Osteoblast (primary cell): ENCODE measurements at regions not wholly inside any gene's neighbourhood (a gene's known extent, or its start where the extent isn't known, plus 50 kb on each side); places are given as distances from the start of the nearest gene placed in this dataset.

ENCODE experiments used
- DNase-seq: peaks from one replicate; pipeline ENCODE4 v3.0.0; 2011; ENCODE audit warnings: low spot score, mixed read lengths; ENCODE audit not compliant: insufficient read length; ENCODE audit errors: missing footprints
- H2AFZ ChIP-seq: 2 replicates; pipeline ENCODE4 v1.6.0; 2011; ENCODE audit warnings: mild to moderate bottlenecking, low read length
- H3K27ac ChIP-seq: 2 replicates; pipeline ENCODE4 v1.5.1; 2011; ENCODE audit warnings: mild to moderate bottlenecking, low read depth, low read length, moderate library complexity
- H3K27me3 ChIP-seq: 2 replicates; pipeline ENCODE4 v1.6.0; 2012; ENCODE audit warnings: mild to moderate bottlenecking, control low read depth, inconsistent platforms, low read length, moderate library complexity; ENCODE audit not compliant: insufficient read depth
- H3K36me3 ChIP-seq: 2 replicates; pipeline ENCODE4 v1.5.1; 2011; ENCODE audit warnings: mild to moderate bottlenecking, low read length, control low read depth, moderate library complexity; ENCODE audit not compliant: insufficient read depth
- H3K4me1 ChIP-seq: 2 replicates; pipeline ENCODE4 v1.5.1; 2011; ENCODE audit warnings: mild to moderate bottlenecking, low read length, control low read depth, moderate library complexity; ENCODE audit not compliant: insufficient read depth
- H3K4me2 ChIP-seq: 2 replicates; pipeline ENCODE4 v1.6.0; 2011; ENCODE audit warnings: mild to moderate bottlenecking, low read length; ENCODE audit not compliant: insufficient read depth
- H3K4me3 ChIP-seq: fragments of 200-600 bp; sonication (generic); 3 replicates; pipeline ENCODE4 v1.5.1; 2012; ENCODE audit warnings: mild to moderate bottlenecking, low read length, inconsistent platforms; ENCODE audit not compliant: insufficient read depth
- H3K79me2 ChIP-seq: 2 replicates; pipeline ENCODE4 v1.6.0; 2012; ENCODE audit warnings: mild to moderate bottlenecking, low read length, control low read depth, inconsistent platforms; ENCODE audit not compliant: insufficient read depth
- H3K9me3 ChIP-seq: 2 replicates; pipeline ENCODE4 v1.5.1; 2011; ENCODE audit warnings: low read depth, low read length, control low read depth
- H4K20me1 ChIP-seq: 2 replicates; pipeline ENCODE4 v1.6.0; 2012; ENCODE audit warnings: mild to moderate bottlenecking, low read length, control low read depth; ENCODE audit not compliant: insufficient read depth
- CTCF ChIP-seq: IDR thresholded peaks from 2 replicates; pipeline ENCODE4 v1.5.1; 2011; ENCODE audit warnings: mild to moderate bottlenecking, low read depth, low read length, moderate library complexity; ENCODE audit errors: extremely low read depth

GRCh38 chr2:187815113-187815512, 260.9 kb upstream of the TFPI start:
- H3K27me3 ChIP-seq, result no peaks in the 10 kb centered on the region
- no peak overlapping the region for H3K4me2 ChIP-seq
- DNase-seq, result no peak
- no peaks in the 10 kb centered on the region for H3K36me3 ChIP-seq
- H3K4me1 ChIP-seq, result no peaks in the 10 kb centered on the region
- H3K4me3 ChIP-seq, result no peak overlapping the region
- H3K27ac ChIP-seq, result no peak overlapping the region
- TF ChIP-seq CTCF, result no peak
- H3K9me3 ChIP-seq, result no peaks in the 10 kb centered on the region
- H2AFZ ChIP-seq, result no peak overlapping the region
- H3K79me2 ChIP-seq, result no peaks in the 10 kb centered on the region
- H4K20me1 ChIP-seq, result no peaks in the 10 kb centered on the region

GRCh38 chr2:187819624-187820023, 265.4 kb upstream of the TFPI start:
- no peak for DNase-seq
- no peak overlapping the region for H2AFZ ChIP-seq
- H3K27ac ChIP-seq, result no peak overlapping the region
- H3K36me3 ChIP-seq, result no peaks in the 10 kb centered on the region
- no peak overlapping the region for H3K4me3 ChIP-seq
- no peaks in the 10 kb centered on the region for H3K9me3 ChIP-seq
- H4K20me1 ChIP-seq, result no peaks in the 10 kb centered on the region
- H3K4me1 ChIP-seq, result no peaks in the 10 kb centered on the region
- H3K4me2 ChIP-seq, result no peak overlapping the region
- no peaks in the 10 kb centered on the region for H3K79me2 ChIP-seq
- TF ChIP-seq CTCF, result no peak
- no peaks in the 10 kb centered on the region for H3K27me3 ChIP-seq

- no peak for TF ChIP-seq CTCF
- H3K4me2 ChIP-seq, result no peak overlapping the region
- no peak overlapping the region for H3K27ac ChIP-seq
- H3K4me3 ChIP-seq, result no peak overlapping the region
- H3K36me3 ChIP-seq, result no peaks in the 10 kb centered on the region
- H4K20me1 ChIP-seq, result no peaks in the 10 kb centered on the region
- no peaks in the 10 kb centered on the region for H3K27me3 ChIP-seq
- DNase-seq, result no peak
- H3K79me2 ChIP-seq, result no peaks in the 10 kb centered on the region
- no peak overlapping the region for H2AFZ ChIP-seq
- no peaks in the 10 kb centered on the region for H3K4me1 ChIP-seq
- no peaks in the 10 kb centered on the region for H3K9me3 ChIP-seq
Measured at GRCh38 chr2:187825108-187825507, 270.9 kb upstream of the TFPI start.

- Histone ChIP-seq H3K4me3 (no peak overlapping the region), H4K20me1 (no peaks in the 10 kb centered on the region), H3K9me3 (no peaks in the 10 kb centered on the region), H2AFZ (no peak overlapping the region), H3K27me3 (no peaks in the 10 kb centered on the region), H3K4me1 (no peaks in the 10 kb centered on the region), H3K36me3 (no peaks in the 10 kb centered on the region), H3K79me2 (no peaks in the 10 kb centered on the region), H3K27ac (no peak overlapping the region), H3K4me2 (no peak overlapping the region)
- no peak for TF ChIP-seq CTCF
- DNase-seq, result no peak
Measured at GRCh38 chr2:187826023-187826422, 271.8 kb upstream of the TFPI start.
